HG03342 (cell line): ENCODE measurements at regions not wholly inside any gene's neighbourhood (a gene's known extent, or its start where the extent isn't known, plus 50 kb on each side); places are given as distances from the start of the nearest gene placed in this dataset.

ENCODE experiments used
- ATAC-seq: cut with Tn5 transposase; IDR thresholded peaks from one replicate; pipeline ENCODE4 v1.9.1; 2021; ENCODE audit warnings: mild to moderate bottlenecking, moderate library complexity; ENCODE audit not compliant: unreplicated experiment

- ATAC-seq = no peak
Observed at GRCh38 chr18:37617623-37618022, 52.0 kb upstream of the CELF4 start.
